Esophagus squamous epithelium (tissue), 5 donors: ENCODE measurements at regions not wholly inside any gene's neighbourhood (a gene's known extent, or its start where the extent isn't known, plus 50 kb on each side); places are given as distances from the start of the nearest gene placed in this dataset.

Experiments
- DNase-seq: peaks from one replicate; lab custom pipeline; 2025; lab: John Stamatoyannopoulos, UW
- H3K27ac ChIP-seq, 4 donors: fragments of 200-600 bp; sonication (generic); one replicate each; pipeline ENCODE4 v1.5.1; 2016 to 2019; ENCODE audit warnings: mild to moderate bottlenecking in 1 of 4
- H3K27me3 ChIP-seq, 4 donors: fragments of 200-600 bp; sonication (generic); 1 replicate in 3 of 4; 2 replicates in 1 of 4; pipeline versions ENCODE4 v1.5.1 to v1.6.0; 2017 to 2021; ENCODE audit warnings: antibody characterized with exemption in 1 of 4
- H3K36me3 ChIP-seq, 3 donors: fragments of 200-600 bp; sonication (generic); one replicate each; pipeline ENCODE4 v1.5.1; 2016 to 2019
- H3K4me1 ChIP-seq, 3 donors: fragments of 200-600 bp; sonication (generic); one replicate each; pipeline ENCODE4 v1.5.1; 2017 to 2019
- H3K4me3 ChIP-seq, 4 donors: fragments of 200-600 bp; sonication (generic); 1 replicate in 3 of 4; 2 replicates in 1 of 4; pipeline ENCODE4 v1.5.1; 2016 to 2019; ENCODE audit warnings: mild to moderate bottlenecking in 2 of 4, moderate library complexity in 1 of 4
- H3K9me3 ChIP-seq, 3 donors: fragments of 200-600 bp; sonication (generic); one replicate each; pipeline ENCODE4 v1.5.1; 2016 to 2019
- CTCF ChIP-seq, 6 experiments: fragments of 450-650 bp in 4 of 6; fragments of 200-600 bp in 2 of 6; sonication (generic) in 2 of 6; IDR thresholded peaks; one replicate each; pipeline ENCODE4 v1.5.1; 2016 to 2019; ENCODE audit warnings: antibody characterized with exemption in 6 of 6, mild to moderate bottlenecking in 4 of 6, moderate library complexity in 4 of 6
- POLR2A ChIP-seq, 4 donors: fragments of 450-650 bp; IDR thresholded peaks; one replicate each; pipeline ENCODE4 v1.6.1; 2017; ENCODE audit warnings: antibody characterized with exemption in 4 of 4, mild to moderate bottlenecking in 4 of 4, moderate library complexity in 3 of 4
- WGBS, 2 donors: methylation state at CpG; one replicate each; pipeline ENCODE4 v1.1.5; 2018; 5-methylcytosine and 5-hydroxymethylcytosine counted together
- intact Hi-C: fragments of 100-400 bp; cut with DNase I; formaldehyde crosslinking; loops from one replicate; pipeline ENCODE4 v1.15.0; 2022
- donor health status: DM: yes; HTN: yes; CAD: no.

- H3K36me3 ChIP-seq = no peaks in the 10 kb centered on the region
Observed at GRCh38 chr16:87198328-87198832, 118.8 kb downstream of the C16orf95 start.

DNA sequence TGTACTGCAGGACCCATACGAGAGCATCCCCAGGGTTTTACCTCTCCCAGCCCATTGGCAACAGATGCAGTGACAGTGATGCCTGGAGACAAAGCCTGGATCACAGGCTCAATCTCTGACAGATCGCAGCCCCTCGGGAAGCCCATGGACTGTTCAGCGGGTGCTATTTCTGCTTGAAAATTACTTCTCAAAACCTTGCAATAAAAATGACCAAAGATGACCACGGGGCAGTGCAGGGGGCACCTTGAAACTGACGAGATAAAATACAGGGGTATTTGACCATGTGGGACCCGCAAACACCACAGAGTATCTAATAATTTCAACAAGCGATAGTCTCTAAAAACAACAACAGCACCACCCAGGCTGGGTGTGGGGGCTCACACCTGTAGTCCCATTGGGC lies 118.3 kb downstream of the C16orf95 start:
- Histone ChIP-seq H3K4me1 (no peaks in the 10 kb centered on the region), H3K27me3 (peaks cover 0 to 44% (median 0%) of the 10 kb centered on the region in 4 donors), H3K36me3 (no peaks in the 10 kb centered on the region), H3K4me3 (no peak overlapping the region), H3K9me3 (no peaks in the 10 kb centered on the region), H3K27ac (no peak overlapping the region)
- 83 to 85% methylated on average over 5 to 6 of the region's 8 CpGs for WGBS, 2 donors
- TF ChIP-seq POLR2A (IDR thresholded peaks at IDR 0.05) = no peak
- TF ChIP-seq CTCF (IDR thresholded peaks at IDR 0.05) = no peak
- no peak for DNase-seq
- intact Hi-C loops = no loop called here

More at GRCh38 chr16:87198328-87198832, 118.8 kb downstream of the C16orf95 start:
- Histone ChIP-seq H3K9me3 (no peaks in the 10 kb centered on the region), H3K4me3 (no peak overlapping the region), H3K27ac (no peak overlapping the region), H3K4me1 (no peaks in the 10 kb centered on the region), H3K27me3 (peaks cover 0 to 44% (median 0%) of the 10 kb centered on the region in 4 donors)
- no peak for TF ChIP-seq POLR2A (IDR thresholded peaks at IDR 0.05)
- 64 to 75% methylated on average over 7 to 8 of the region's 8 CpGs for WGBS, 2 donors
- intact Hi-C loops = no loop called here
- DNase-seq = no peak

DNA sequence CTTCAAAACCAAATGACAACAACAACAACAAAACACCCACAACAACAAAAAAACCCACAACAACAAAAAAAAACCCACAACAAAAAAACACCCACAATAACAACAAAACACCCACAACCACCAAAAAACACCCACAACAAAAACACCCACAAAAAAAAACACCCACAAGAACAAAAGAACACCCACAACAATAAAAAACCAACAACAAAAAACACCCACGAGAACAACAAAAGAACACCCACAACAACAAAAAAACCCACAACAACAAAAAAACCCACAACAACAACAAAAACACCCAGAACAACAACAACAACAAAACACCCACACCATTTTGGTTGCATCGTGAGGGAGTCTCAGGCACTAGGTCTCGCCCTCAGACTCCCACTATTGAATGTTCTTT lies 117.8 kb downstream of the C16orf95 start:
- WGBS, 2 donors = 73% methylated on average over 3 of the region's 3 CpGs
- intact Hi-C loops = no loop called here
- H3K36me3 ChIP-seq = no peaks in the 10 kb centered on the region
- no peaks in the 10 kb centered on the region for H3K4me1 ChIP-seq
- peaks cover 0 to 44% (median 0%) of the 10 kb centered on the region in 4 donors for H3K27me3 ChIP-seq
- no peaks in the 10 kb centered on the region for H3K9me3 ChIP-seq
- H3K27ac ChIP-seq = no peak overlapping the region
- no peak for DNase-seq
- TF ChIP-seq CTCF (IDR thresholded peaks at IDR 0.05) (no peak), POLR2A (IDR thresholded peaks at IDR 0.05) (no peak)
- H3K4me3 ChIP-seq = no peak overlapping the region

- DNase-seq = no peak
- WGBS, 2 donors = 88 to 90% methylated on average over 4 to 7 of the region's 7 CpGs
Observed at GRCh38 chr16:87199901-87200300, 117.3 kb downstream of the C16orf95 start.

GRCh38 chr16:87200637-87201036 lies 116.6 kb downstream of the C16orf95 start:
- Histone ChIP-seq H3K27ac (no peak overlapping the region), H3K36me3 (no peaks in the 10 kb centered on the region), H3K27me3 (peaks cover 0 to 44% (median 0%) of the 10 kb centered on the region in 4 donors), H3K4me1 (no peaks in the 10 kb centered on the region), H3K9me3 (no peaks in the 10 kb centered on the region), H3K4me3 (no peak overlapping the region)
- TF ChIP-seq POLR2A (IDR thresholded peaks at IDR 0.05) (no peak), CTCF (IDR thresholded peaks at IDR 0.05) (no peak)
- intact Hi-C loops = no loop called here
- 57 to 63% methylated on average over 3 of the region's 3 CpGs for whole genome bisulfite sequencing, 2 donors
- no peak for DNase-seq

More at GRCh38 chr16:87199901-87200300, 117.3 kb downstream of the C16orf95 start:
- Histone ChIP-seq H3K27ac (no peak overlapping the region), H3K27me3 (peaks cover 0 to 44% (median 0%) of the 10 kb centered on the region in 4 donors), H3K4me1 (no peaks in the 10 kb centered on the region), H3K4me3 (no peak overlapping the region), H3K36me3 (no peaks in the 10 kb centered on the region), H3K9me3 (no peaks in the 10 kb centered on the region)
- TF ChIP-seq POLR2A (IDR thresholded peaks at IDR 0.05) (no peak), CTCF (IDR thresholded peaks at IDR 0.05) (no peak)
- intact Hi-C loops = no loop called here
